Umbilical cord (tissue), 1 donor: ENCODE measurements at regions not wholly inside any gene's neighbourhood (a gene's known extent, or its start where the extent isn't known, plus 50 kb on each side); places are given as distances from the start of the nearest gene placed in this dataset.
"Not testable (repeated sequence)": the region's sequence is repeated elsewhere in the genome, so short reads cannot be mapped to it uniquely, and the experiment has no call there.

Experiments used
- DNase-seq: peaks from one replicate; pipeline ENCODE4 v3.0.0-alpha.2; 2015; ENCODE audit warnings: low spot score

DNA sequence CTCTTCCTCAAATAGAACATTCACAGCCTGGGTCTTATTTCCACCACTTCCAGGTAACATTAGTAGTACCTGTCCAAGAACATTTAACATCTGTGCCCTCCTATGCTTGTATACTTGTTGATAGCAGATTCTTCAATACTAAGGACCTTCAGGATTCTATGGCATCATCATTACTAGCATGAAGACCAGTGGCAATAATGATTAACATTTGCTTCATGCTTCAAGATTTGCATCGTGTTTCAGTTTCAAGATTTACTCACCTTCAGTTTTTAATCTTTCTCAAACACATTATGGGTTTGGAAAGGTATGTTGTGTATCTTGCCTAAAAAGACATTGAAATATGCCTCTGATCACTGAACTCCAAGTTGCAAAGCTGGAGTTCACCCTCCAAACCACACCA lies 412.8 kb upstream of the NRSN1 start:
- DNase-seq: no peak

DNA sequence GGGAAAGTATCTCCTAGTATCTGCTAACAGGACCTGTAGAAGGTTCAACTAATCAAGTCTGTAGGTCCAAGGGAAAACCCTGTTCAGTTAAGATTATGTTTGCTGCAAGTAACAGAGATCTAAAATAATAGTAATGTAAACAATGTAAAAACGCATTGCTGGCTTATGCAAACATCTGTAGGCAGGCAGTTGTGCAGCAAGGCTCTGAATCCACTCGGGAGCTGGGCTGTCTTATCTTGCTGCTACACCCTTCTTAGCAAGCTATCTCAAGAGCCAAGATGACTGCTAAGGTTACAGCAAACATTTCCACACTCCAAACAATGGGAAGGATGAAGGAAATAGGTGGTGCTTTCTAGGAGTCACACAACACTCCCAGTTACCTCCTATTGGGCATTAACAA lies 397.3 kb upstream of the NRSN1 start:
- peak; percentile 59 for DNase-seq

DNA sequence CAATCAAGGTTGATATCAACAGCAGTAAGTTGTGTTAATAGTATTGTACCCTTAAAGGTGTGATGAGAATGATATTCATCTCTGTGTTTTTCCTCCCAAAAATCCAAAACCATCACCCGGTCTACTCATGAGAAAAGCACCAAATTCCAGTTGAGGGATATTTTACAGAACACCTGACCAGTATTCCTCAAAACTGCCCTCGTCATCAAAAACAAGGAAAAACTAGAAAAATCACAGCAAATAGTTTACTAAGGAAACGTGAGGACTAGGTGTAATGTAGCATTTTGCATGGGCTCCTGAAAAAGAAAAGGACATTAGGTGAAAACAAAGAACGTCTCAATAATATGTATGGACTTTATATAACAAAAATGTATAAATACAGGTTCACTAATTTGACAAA lies 394.4 kb upstream of the NRSN1 start:
- DNase-seq: no peak

DNA sequence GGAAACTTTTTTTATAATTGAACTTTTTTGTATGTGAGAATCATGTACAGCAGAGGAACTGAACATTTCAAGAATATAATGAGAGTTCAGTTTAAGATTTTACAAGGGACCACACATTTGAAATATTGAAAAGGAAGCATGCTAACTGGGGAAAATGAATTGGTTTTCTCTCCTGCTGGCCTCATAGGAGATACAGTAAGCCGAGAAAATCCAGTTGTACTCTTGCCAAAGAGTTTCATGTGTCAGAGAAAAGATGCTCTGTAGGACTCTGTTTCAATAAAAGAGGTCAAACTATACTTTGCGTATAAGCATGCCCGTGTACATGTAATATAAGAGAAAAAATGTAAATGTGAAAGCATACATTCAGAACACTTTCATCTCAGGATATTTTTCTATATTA lies 393.5 kb upstream of the NRSN1 start:
- DNase-seq: peak; percentile 60

DNA sequence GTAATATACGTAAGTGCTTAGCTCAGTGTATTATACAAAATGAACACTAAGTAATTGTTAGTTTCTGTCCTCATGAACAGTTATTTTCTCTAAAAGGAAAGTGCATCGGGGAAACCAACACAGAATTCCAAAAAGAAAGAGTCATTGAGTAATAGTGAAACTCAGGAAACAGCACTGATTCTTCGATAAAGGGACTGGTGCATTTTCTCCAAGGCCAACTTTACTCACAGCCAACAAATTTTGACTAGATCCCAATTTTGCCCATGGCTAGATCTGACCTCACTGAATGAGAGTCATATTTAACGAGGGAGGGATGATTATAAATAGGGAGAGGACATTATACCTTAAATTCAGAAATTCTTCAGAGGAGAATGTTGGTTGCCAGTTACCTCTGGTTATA lies 390.9 kb upstream of the NRSN1 start:
- no peak for DNase-seq

DNA sequence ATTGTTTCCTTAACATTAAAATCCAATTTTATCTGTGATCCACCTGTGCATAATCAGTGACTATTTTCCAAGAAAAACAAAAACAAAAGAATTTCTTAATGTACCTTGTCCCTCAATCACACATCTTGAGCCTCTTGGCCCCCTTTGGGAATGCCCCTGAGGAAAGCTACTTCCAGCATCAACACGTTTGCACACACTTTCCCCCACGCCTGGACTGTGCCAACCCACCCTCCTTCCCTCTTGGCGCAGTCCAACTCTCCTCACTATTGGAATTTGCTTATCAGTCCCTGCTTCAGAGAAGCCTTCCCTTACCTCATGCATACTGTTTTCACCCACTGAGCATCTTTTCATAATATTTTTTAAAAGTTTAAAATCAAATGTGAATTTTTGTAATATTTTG lies 389.4 kb upstream of the NRSN1 start:
- DNase-seq: no peak

DNA sequence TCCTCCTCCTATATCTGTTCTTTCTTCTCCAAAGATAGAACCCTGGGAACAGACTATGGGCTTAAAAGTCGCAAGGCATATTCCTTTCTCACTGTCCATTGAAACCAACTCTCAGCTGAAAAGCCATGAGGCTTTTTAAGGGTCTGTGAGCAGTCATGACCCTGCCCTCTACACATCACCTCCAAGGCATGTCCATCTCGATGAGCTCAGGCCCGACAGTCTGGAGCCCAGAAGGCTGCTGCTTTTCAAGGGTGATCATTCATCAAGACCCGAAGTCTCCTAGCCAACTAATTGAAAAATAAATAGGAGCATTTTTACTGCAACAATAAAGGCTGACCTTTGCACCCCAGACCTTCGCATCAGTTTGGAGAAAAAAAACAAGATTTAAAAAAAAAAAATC lies 378.8 kb upstream of the NRSN1 start:
- no peak for DNase-seq

DNA sequence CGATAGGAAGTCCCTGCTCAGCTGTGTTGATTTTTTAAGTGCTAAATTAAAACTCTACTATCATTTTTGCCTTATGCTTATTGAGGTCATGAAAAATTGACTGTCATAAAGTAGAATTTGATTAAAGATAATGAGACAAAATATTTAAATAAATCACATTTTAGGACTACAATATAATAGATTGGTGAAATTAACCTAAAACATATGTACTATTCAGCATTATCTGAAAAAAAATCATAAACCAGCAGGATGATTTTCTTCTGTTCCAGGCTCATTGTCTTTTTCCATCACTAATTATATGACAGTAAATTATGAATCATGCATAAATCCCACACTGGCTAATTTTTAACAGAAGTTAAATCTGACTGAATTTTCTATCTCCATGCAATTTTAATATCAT lies 373.6 kb upstream of the NRSN1 start:
- no peak for DNase-seq

DNA sequence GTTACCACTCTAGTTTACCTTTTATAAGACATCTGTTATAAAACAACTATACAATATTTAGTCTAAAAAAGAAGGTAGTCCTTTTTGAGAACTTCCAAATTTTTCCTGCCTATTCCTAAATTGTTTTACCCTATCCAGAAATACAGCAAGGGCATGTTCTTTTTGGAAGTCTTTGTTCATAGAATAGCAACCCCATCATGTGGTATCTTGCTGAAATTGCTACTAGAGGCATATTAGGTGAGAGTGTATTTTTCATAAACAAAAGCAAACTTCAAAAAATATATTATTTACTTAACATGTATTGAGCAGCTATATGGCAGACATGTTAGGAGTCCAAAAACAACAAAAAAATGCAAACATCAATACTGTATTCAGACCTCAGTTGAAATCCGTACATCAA lies 371.8 kb upstream of the NRSN1 start:
- no peak for DNase-seq

DNA sequence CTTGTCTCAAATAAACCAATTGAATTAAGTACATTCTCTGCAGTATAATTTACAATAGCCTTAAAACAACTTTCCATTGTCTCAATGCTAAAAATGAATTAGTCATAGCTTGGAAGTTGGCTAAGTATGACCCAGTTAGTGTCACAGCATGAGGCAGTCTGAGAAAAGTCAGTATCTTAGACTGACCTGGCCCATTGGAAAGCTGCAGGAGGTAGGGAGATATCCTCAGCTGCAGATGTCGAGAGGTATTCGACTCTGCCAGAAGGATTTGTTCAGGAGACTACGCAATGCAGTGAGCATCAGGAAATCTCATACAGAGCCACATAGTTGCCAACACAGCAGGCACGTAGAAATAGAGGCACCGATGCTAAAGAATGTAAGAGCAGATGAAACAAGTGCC lies 350.9 kb upstream of the NRSN1 start:
- DNase-seq: no peak

DNA sequence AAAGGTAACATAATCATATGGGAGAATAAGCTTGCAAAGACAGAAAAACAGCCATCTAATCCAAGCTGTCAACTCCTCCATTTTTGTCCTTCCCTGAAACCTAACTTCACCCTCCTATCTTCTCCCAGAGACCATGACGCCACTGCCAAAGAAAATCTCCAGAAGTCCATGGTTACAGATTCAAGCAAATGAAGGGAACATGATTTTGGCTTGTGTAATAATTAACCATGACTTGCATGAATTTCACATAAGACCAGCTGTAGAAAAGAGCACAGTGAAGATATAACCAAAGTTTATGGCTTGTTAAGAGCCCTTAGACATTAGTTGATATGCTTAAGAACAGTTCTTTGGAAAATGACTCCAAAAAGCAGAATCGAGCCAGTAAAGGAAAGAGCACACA lies 342.1 kb upstream of the NRSN1 start:
- DNase-seq: peak; percentile 26

DNA sequence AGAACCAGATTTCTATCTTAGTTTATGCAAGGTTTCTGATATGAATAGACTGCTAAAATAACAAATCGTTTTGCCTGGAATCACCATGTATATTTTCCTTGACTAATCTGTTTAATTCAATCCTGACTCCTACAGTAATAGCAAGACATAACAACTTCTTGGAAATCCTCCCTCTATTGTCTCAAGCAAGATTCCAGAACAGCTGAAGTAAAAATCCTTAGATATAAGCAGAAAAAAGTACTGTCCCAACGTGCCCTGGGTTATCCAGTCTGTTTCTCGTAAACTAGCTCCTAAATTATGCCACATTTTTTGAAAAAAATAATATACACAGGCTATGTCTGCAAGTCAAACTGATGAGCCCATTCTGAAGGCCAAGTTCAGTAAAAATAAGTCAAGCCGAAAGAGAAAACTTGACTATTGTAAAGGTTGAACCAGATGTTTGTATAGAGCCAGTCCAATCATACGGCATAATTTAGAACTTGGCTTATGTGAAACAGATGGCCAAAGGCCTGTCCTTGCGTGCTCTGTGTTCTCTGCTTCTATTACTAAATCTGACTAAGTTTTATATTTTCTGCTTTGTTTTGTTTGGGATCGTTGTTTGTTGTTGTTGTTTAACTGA lies 341.6 kb upstream of the NRSN1 start:
- no peak for DNase-seq

DNA sequence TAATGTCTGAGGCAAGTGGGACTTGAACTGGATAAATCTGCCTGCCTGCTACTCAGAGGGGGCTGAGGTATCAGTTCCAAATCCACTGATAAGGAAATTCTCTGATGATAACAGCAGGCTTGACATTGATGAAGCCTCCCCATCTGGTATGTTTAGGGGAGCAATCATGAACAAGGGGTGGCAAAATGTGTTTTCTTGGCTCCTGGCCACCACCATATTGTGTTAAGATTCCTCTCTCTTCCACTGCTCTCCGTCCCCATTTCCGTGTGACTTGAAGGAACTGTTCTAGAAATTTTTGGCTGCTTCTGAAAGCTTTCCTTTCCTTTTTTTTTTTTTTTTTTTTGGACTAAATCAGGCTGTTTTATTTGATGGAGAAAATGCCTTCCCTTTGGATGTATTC lies 335.3 kb upstream of the NRSN1 start:
- no peak for DNase-seq

DNA sequence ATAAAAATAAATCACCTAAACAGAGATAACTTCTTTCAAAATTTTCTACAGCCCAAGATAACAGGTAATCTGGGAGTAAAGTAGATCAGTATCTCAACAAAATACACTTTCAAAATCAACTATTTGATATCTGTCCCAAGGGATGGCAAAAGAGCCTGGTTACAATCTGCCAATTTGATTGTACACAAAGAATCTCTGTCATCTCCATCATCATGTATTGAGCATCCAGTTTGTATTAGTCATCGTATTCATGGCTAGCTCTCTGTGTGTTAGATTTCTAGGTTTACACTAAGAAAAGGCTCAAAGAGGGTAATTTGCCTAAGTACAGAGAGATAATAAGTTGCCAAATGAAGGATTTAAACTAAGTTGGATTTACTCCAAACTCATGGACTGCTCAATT lies 329.0 kb upstream of the NRSN1 start:
- DNase-seq: no peak

DNA sequence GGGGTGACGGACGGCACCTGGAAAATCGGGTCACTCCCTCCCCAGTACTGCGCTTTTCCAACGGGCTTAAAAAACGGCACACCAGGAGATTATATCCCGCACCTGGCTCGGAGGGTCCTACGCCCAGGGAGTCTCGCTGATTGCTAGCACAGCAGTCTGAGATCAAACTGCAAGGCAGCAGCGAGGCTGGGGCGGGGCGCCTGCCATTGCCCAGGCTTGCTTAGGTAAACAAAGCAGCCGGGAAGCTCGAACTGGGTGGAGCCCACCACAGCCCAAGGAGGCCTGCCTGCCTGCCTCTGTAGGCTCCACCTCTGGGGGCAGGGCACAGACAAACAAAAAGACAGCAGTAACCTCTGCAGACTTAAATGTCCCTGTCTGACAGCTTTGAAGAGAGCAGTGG lies 321.7 kb upstream of the NRSN1 start:
- DNase-seq: not testable (repeated sequence)

DNA sequence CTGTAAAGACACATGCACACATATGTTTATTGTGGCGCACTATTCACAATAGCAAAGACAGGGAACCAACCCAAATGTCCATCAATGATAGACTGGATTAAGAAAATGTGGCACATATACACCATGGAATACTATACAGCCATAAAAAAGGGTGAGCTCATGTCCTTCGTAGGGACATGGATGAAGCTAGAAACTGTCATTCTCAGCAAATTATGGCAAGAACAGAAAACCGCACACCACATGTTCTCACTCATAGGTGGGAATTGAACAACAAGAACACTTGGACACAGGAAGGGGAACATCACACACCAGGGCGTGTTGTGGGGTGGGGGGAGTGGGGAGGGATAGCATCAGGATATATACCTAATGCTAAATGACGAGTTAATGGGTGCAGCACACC lies 304.9 kb upstream of the NRSN1 start:
- not testable (repeated sequence) for DNase-seq

DNA sequence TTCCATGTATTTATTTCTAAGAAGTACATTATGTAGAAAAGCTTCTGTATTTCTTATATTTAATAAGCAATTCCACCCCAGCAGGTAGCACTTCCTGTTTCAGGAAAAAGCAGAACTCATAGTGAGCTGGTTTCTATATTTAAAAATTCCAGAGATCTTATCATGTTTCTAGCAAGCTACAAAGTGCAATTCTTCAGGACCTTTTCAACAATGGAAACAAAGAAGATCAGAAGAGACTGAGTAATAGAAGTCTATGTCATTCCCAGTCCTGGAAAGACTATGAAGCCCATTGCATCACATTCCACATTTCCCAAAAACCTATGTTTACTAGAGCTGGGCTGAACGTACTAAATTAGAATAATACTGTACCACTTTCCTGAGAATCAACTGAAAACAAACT lies 302.6 kb upstream of the NRSN1 start:
- no peak for DNase-seq

DNA sequence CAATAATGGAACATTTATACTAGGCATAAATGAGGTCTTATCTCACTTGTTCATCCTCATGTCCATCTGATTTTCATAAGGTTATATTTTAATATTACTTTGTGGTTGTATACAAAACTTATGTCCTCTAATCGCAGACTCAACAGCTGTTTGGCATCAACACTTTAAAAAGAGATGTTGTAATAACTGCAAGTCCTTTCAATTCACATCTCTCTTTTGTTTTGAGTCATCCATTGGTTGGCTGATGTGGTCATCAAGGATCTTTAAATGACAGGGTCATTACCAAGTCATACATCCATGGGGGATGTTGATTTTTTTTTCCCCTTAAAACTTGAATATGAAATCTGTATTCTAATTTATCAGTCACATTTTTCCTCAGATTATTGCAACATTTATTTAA lies 299.4 kb upstream of the NRSN1 start:
- DNase-seq: no peak

DNA sequence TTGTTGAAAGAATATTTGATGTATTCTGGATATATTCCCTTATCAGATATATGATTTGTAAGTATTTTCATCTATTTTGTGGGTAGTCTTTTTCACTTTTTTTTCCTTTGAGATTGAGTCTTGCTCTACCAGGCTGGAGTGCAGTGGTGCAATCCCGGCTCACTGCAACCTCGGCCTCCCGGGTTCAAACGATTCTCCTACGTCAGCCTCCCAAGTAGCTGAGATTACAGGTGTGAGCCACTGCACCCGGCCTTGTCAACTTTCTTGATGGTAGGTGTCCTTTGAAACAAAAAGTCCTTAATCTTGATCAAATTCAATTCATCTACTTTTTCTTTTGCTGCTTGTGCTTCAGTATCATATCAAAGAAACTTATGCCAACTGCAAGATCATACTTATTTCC lies 297.2 kb upstream of the NRSN1 start:
- no peak for DNase-seq

DNA sequence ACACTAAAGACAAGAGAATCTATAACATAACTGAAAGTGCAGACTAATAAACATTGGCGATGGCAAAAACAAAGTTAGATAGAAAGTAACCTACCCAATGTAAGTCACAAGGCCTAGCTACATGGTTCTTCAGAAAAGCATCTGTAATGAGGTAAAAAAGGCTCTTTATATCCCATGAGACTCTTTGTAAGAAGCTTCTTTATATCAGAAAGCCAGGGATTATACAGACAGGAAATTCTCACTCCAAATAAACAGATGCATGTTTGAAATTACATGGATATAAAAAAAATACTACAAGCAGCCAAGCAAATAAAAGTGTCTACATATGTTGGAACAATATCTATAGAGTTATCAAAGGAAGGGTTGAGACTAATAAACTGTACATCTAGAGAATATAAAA lies 284.9 kb upstream of the NRSN1 start:
- no peak for DNase-seq

DNA sequence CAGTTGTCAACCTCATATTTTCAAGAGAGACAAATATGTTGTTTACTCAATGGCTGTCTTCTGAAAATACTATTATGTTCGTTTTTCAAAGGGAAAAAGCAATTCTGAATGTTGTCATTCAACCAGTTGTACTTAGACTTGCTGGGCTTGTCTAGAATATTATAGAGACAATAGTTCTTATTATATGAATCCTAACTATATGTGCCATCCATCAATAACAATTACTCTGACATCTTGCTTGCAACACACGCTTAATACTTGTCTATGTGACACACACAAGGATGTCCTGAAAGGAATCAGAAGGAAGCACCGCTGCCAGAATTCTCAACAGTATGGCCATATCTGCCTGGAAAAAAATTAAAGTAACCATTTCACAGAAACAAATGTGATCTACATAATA lies 283.3 kb upstream of the NRSN1 start:
- no peak for DNase-seq

DNA sequence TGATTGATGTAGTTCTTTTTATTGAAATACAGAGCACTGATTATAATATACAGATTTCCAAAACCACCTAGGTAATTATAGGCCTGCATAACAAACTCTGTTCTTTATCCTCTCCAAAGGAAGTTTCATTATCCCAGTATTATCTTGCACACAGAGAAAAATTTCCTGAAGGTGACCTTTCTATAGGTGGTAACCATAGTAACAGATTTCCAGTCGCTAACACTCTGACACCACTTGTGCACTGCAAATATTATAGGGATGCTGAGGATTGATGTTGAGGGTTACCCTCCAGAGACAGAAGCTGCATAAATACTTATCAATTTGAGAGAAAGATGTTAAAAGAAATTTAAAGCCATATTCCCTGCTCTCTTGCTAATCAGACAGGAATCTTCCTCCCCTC lies 274.5 kb upstream of the NRSN1 start:
- no peak for DNase-seq

DNA sequence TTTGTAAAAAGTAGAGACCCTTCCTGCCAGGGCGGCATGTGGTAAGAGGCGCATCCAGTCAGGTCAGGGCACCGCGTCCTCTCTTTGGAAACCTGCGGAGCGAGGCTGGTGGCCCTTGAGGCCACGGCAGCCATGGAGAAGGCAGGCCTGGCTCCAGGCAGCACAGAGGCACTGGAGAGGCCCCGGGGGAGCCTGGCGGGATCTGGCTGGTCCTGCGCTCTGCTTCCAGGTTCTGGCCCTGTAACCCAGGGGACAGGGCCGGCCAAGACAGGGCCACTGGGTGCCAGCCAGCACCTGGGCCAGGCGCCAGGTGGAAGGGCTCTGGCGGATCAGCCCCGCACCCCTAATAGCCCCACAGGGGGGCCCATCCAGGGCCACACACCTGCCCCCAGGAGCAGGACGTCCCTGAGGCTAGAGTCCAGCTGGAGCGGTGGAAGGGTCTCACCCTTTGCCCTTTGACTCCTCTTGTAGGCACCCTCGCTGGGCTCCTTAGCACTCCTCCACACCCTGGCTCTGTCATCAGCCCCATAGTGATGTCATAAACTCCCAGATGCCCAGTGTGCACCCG lies 272.4 kb upstream of the NRSN1 start:
- DNase-seq: not testable (repeated sequence)

DNA sequence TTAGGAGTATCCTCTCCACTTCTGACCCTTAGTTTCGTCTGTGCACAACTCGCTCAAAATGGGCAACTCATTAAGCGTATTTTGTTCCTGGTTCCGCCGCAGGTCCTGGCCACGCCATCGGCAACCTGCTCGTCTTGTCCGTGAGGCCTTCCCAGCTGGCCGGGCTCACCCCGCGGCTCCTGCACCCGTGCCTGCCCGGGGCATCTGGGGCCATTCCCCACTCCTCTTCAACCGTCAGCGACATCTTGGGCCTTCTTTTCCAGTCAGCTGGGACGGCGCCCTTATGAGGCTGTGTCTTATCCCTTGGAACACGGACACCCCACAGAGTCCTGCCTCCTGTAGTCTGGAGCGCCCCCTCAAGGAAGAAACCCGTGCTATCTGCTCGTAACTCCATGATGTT lies 271.9 kb upstream of the NRSN1 start:
- not testable (repeated sequence) for DNase-seq
